GM21515 (cell line): ENCODE measurements at regions not wholly inside any gene's neighbourhood (a gene's known extent, or its start where the extent isn't known, plus 50 kb on each side); places are given as distances from the start of the nearest gene placed in this dataset.

Source experiments
- ATAC-seq: cut with Tn5 transposase; IDR thresholded peaks from one replicate; pipeline ENCODE4 v1.9.1; 2021; ENCODE audit not compliant: unreplicated experiment

DNA sequence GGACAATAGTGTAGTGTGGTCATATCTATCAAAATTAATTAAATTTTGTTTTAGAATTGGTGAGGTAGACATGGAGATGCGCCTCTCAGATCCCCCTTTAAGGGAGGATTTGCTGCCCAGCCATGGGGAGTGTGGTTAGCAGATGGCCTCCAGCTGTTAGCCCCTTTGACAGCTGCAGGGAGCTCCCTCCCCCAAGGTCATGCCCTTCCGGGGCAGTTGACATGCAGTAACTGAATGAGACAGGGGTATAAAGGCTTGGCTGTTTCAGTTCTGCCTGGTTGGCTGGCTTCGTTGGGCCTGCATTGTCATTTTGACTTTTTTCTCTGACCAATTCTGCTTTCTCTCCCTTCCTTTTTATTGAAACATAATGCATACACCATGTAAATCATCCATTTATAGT lies 291.5 kb upstream of the SRRM4 start:
- peak; percentile 81 for ATAC-seq

DNA sequence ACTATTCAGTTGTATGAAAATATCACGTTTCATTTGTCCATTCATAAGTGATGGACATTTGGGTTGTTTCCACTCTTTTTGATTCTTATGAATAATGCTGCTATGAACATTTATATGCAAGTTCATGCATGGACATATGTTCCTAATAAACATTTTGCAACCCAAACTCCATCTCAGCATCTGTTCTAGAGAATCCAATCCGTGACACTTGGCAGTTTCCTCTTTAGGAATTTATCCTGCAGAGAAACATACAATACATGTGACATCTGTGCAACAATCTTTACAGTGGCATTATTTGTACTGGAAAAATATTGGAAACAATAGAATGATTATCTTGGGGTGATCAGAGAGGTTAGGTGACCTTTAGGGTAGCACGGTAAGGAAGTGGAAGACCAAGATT lies 290.8 kb upstream of the SRRM4 start:
- ATAC-seq = no peak

DNA sequence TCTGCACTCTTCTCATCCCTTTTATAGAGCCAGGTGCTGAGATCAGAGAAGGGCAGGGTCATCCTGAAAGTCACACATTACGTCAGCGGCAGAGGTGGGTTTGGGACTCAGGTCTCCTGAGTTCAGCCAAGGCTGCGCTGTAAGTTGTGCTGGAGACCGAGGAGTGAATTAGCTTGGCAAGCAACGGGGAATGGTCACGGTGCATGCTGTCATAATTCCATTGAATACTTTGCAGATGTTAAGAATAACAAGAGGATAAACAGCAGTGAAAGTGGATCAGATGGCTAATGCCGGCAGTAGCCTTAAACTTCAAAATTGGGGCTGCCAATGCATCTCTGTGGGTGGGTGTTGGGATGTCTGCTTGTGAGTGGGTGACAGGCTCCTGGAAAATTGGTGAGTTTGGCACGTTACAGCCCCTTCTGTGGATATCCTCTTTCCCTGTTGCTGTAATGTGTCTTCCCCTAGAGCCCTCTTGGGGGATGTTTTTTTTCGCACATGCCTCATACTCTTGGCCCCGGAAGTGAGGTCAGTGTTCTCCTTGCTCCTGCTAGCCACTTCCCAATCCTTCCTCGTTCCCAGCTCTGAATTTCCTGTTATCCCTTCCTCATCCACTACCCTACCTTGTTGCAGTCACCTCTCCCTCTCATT lies 287.1 kb upstream of the SRRM4 start:
- no peak for ATAC-seq

DNA sequence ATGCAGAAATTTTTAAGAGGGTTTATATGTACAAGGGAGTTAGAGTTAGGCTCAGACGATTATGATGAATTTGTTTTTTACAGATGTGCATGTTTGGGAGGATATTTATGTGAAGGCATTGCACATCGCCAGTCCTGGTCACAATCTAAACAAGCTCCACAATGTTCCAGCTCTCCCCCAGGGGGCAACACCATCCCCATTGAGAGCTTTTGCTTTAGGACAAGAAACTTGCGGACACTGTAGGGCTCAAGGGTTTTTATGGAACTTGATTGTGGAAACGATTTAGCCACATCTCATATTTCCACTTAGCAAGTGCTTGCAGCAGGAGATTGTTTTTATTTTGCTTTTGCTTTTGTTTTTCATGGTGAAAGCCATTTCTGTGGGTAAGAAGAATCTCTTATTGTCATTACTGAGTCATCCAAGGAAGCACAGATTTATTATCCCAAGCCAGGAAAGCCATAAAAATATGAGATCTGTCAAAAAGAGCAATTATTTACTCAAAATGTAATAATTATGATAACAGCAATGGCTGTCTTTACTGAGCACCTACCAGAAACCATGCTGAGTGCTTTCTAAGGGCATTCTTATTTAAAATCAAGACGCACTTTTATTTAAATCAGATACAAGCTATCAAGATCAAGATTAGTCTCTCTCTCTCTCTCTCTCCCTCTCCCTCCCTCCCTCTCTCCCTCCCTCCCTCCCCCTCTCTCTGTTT lies 276.7 kb upstream of the SRRM4 start:
- no peak for ATAC-seq

DNA sequence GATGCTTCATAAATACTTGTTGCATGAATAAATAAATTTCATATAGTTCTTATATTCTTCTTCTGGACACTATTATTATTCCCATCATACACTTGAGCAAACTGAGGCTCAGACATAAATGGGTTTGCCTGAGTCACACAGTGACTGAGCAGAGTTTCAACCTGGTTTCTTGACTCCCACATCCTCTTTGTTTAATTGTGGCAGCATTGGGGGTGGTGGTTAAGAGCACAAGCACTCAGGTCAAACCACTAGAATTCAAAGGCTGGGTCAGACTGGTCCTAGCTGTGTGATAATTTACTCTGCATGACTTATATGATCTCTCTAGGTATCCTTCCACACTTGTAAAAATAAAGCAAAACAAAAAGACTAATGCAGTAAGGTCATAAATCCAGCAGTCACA lies 274.9 kb upstream of the SRRM4 start:
- ATAC-seq = no peak

GRCh38 chr12:118709946-118710345 lies 271.4 kb upstream of the SRRM4 start:
- ATAC-seq = no peak

DNA sequence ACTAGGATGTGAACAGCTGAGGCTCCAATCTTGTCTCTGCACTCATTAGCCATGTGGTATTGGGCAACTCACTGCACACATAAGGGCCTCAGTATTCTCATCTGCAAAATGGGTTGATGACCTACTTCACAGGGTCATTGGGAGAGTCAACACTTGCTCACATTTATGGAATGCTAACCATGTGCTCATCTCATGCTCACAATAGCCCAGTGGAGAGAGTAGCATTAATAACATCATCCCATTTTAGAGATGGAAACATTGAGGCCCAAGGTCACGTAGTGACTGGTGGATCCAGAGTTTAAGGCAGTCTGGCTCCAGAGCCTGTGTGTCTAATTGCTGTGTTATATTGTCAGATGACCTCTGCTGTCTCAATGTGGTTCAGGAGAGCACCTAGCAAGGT lies 270.2 kb upstream of the SRRM4 start:
- no peak for ATAC-seq

GRCh38 chr12:118714051-118714460 lies 267.3 kb upstream of the SRRM4 start:
- ATAC-seq = peak; percentile 69

DNA sequence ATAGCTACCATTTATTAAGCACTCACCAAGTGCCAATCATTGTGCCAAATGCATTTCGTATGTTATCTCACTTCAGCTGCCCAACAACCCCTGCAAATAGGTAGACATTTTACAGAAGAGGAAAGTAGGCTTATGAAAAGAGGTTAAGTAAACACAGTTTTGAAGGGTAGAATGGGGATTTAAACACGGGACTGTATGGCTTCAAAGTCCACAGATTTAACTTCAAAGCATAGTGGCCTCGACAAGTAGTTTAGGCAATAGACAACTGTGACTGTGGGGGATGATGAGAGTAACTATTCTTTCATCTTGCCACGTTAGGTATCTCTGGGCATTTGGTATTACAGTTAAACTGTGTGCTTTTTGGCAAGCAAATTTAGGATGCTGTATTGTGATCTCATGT lies 266.8 kb upstream of the SRRM4 start:
- ATAC-seq = no peak

- ATAC-seq = no peak
These were observed 265.7 kb upstream of the SRRM4 start for GRCh38 chr12:118715647-118716046.

GRCh38 chr12:118727196-118727978 lies 254.0 kb upstream of the SRRM4 start:
- ATAC-seq = no peak

- no peak for ATAC-seq
These were observed 253.4 kb upstream of the SRRM4 start for GRCh38 chr12:118727979-118728366.

GRCh38 chr12:118734266-118734665 lies 247.1 kb upstream of the SRRM4 start:
- no peak for ATAC-seq

GRCh38 chr12:118737985-118738540 lies 243.3 kb upstream of the SRRM4 start:
- ATAC-seq = no peak

DNA sequence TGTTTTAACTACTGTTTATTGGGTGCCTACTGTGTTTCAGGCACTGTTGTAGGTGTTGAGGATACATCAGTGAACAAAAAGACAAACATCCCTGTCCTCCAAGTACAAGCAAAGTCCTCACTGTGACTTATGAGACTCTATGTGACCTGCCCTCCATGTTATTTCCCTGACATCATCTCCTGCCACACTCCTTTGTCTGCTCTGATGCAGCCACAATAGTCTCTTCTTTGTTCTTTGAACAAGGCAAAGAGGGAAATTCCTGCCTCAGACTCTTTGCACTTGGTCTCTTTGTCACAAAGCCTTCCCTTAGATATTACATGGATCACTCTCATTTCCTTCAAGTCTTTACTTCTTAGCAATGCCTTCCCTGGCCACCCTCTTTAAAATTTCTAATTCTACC lies 240.1 kb upstream of the SRRM4 start:
- ATAC-seq = no peak

DNA sequence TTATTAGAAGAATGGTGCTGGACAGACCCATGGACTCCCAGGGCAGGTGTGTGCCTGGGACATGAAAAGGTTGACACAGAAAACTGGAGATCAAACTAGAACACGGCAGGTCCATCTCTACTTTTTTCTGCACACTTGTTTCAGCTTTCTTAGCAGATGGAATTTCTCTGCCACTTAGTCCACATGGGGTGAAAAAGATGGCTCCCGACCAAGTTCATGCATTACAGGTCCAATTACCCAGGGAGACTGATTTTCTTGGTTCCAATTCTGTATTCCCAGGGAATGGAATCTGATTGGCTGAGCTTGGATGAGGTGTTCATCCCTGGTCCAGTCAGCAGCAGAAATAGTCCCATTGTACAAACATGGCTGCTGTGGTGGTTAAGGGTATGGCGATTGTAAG lies 238.9 kb upstream of the SRRM4 start:
- no peak for ATAC-seq

- no peak for ATAC-seq
These were observed 237.2 kb upstream of the SRRM4 start for GRCh38 chr12:118743896-118744700.

- ATAC-seq = no peak
These were observed 235.2 kb upstream of the SRRM4 start for GRCh38 chr12:118746176-118746575.

GRCh38 chr12:118746960-118747359 lies 234.4 kb upstream of the SRRM4 start:
- no peak for ATAC-seq

DNA sequence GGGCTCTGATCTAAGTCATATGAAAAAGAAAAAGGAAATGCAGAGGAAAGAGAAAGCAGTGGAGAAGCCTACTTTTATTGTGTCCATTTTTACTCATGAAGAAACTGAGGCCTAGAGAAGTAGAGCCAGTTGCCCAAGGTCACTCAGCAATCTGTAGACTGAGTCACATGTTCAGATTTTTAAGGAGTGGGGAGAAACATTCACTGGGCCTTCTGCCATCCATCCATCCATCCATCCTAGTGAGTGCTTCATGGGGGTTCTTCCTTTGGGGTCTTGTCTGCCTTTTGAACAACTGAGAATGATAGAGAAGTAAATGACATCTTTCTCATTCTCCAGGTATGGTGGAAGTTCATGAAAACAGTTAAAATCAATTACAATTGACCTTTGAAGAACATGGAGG lies 233.6 kb upstream of the SRRM4 start:
- no peak for ATAC-seq
